IPS-15b (cell line): ENCODE measurements at regions not wholly inside any gene's neighbourhood (a gene's known extent, or its start where the extent isn't known, plus 50 kb on each side); places are given as distances from the start of the nearest gene placed in this dataset.

Source experiments
- H3K27me3 ChIP-seq: one replicate; pipeline ENCODE4 v1.6.1; 2013; ENCODE audit warnings: low read length; ENCODE audit not compliant: control insufficient read depth, insufficient read depth
- H3K36me3 ChIP-seq: one replicate; pipeline ENCODE4 v1.6.1; 2013; ENCODE audit warnings: low read length; ENCODE audit not compliant: control insufficient read depth, insufficient read depth
- H3K4me1 ChIP-seq: one replicate; pipeline ENCODE4 v1.6.1; 2013; ENCODE audit warnings: mild to moderate bottlenecking, low read length; ENCODE audit not compliant: control insufficient read depth, insufficient read depth
- H3K4me3 ChIP-seq: one replicate; pipeline ENCODE4 v1.5.1; 2013; ENCODE audit warnings: low read depth, low read length
- H3K9ac ChIP-seq: one replicate; pipeline ENCODE4 v1.6.1; 2013; ENCODE audit warnings: low read depth, mild to moderate bottlenecking, low read length
- H3K9me3 ChIP-seq: one replicate; pipeline ENCODE4 v1.6.1; 2013; ENCODE audit warnings: mild to moderate bottlenecking, low read length; ENCODE audit not compliant: control insufficient read depth, insufficient read depth

- H3K9ac ChIP-seq, result no peak overlapping the region
Measured at GRCh38 chr17:70916469-70916868, 747.1 kb downstream of the KCNJ2 start.

GRCh38 chr17:70919241-70919640, 749.9 kb downstream of the KCNJ2 start:
- Histone ChIP-seq H3K4me1 (no peaks in the 10 kb centered on the region), H3K4me3 (no peak overlapping the region), H3K9ac (no peak overlapping the region), H3K36me3 (no peaks in the 10 kb centered on the region), H3K27me3 (no peaks in the 10 kb centered on the region), H3K9me3 (peaks cover 9% of the 10 kb centered on the region)

More at GRCh38 chr17:70916469-70916868, 747.1 kb downstream of the KCNJ2 start:
- no peaks in the 10 kb centered on the region for H3K36me3 ChIP-seq
- H3K4me1 ChIP-seq, result no peaks in the 10 kb centered on the region
- peaks cover 9% of the 10 kb centered on the region for H3K9me3 ChIP-seq
- no peaks in the 10 kb centered on the region for H3K27me3 ChIP-seq
- no peak overlapping the region for H3K4me3 ChIP-seq

- Histone ChIP-seq H3K9ac (no peak overlapping the region), H3K9me3 (peaks cover 9% of the 10 kb centered on the region), H3K4me3 (no peak overlapping the region), H3K4me1 (no peaks in the 10 kb centered on the region), H3K36me3 (no peaks in the 10 kb centered on the region), H3K27me3 (no peaks in the 10 kb centered on the region)
Measured at GRCh38 chr17:70920416-70920815, 751.1 kb downstream of the KCNJ2 start.

GRCh38 chr17:70922268-70922667, 752.9 kb downstream of the KCNJ2 start:
- Histone ChIP-seq H3K4me1 (no peaks in the 10 kb centered on the region), H3K36me3 (no peaks in the 10 kb centered on the region), H3K9ac (no peak overlapping the region)

GRCh38 chr17:70924776-70925175, 755.4 kb downstream of the KCNJ2 start:
- H3K36me3 ChIP-seq, result no peaks in the 10 kb centered on the region
- H3K27me3 ChIP-seq, result no peaks in the 10 kb centered on the region
- no peaks in the 10 kb centered on the region for H3K9me3 ChIP-seq
- H3K4me3 ChIP-seq, result no peak overlapping the region
- H3K9ac ChIP-seq, result no peak overlapping the region
- H3K4me1 ChIP-seq, result no peaks in the 10 kb centered on the region

More at GRCh38 chr17:70922268-70922667, 752.9 kb downstream of the KCNJ2 start:
- Histone ChIP-seq H3K9me3 (peaks cover 4% of the 10 kb centered on the region), H3K27me3 (no peaks in the 10 kb centered on the region), H3K4me3 (no peak overlapping the region)

- no peaks in the 10 kb centered on the region for H3K27me3 ChIP-seq
- no peaks in the 10 kb centered on the region for H3K9me3 ChIP-seq
- no peak overlapping the region for H3K9ac ChIP-seq
- no peaks in the 10 kb centered on the region for H3K36me3 ChIP-seq
- H3K4me1 ChIP-seq, result no peaks in the 10 kb centered on the region
- H3K4me3 ChIP-seq, result no peak overlapping the region
Measured at GRCh38 chr17:70929226-70929625, 759.9 kb downstream of the KCNJ2 start.

- Histone ChIP-seq H3K27me3 (no peaks in the 10 kb centered on the region), H3K4me3 (no peak overlapping the region), H3K4me1 (peaks cover 7% of the 10 kb centered on the region), H3K9me3 (no peaks in the 10 kb centered on the region), H3K9ac (no peak overlapping the region), H3K36me3 (no peaks in the 10 kb centered on the region)
Measured at GRCh38 chr17:70934231-70934630, 764.9 kb downstream of the KCNJ2 start.

- H3K4me3 ChIP-seq, result no peak overlapping the region
- no peaks in the 10 kb centered on the region for H3K36me3 ChIP-seq
- no peak overlapping the region for H3K9ac ChIP-seq
- H3K27me3 ChIP-seq, result no peaks in the 10 kb centered on the region
- peaks cover 7% of the 10 kb centered on the region for H3K4me1 ChIP-seq
- H3K9me3 ChIP-seq, result no peaks in the 10 kb centered on the region
Measured at GRCh38 chr17:70934835-70935234, 765.5 kb downstream of the KCNJ2 start.

- H3K36me3 ChIP-seq, result no peaks in the 10 kb centered on the region
- H3K9me3 ChIP-seq, result no peaks in the 10 kb centered on the region
- no peak overlapping the region for H3K9ac ChIP-seq
- H3K27me3 ChIP-seq, result no peaks in the 10 kb centered on the region
- H3K4me1 ChIP-seq, result peaks cover 7% of the 10 kb centered on the region
- H3K4me3 ChIP-seq, result no peak overlapping the region
Measured at GRCh38 chr17:70936724-70937123, 767.4 kb downstream of the KCNJ2 start.

- Histone ChIP-seq H3K4me3 (no peak overlapping the region), H3K4me1 (peaks cover 7% of the 10 kb centered on the region), H3K27me3 (no peaks in the 10 kb centered on the region), H3K36me3 (no peaks in the 10 kb centered on the region), H3K9me3 (no peaks in the 10 kb centered on the region), H3K9ac (no peak overlapping the region)
Measured at GRCh38 chr17:70938336-70938735, 769.0 kb downstream of the KCNJ2 start.

GRCh38 chr17:70945386-70945785, 776.1 kb downstream of the KCNJ2 start:
- H3K9ac ChIP-seq, result no peak overlapping the region
- no peak overlapping the region for H3K4me3 ChIP-seq
- H3K9me3 ChIP-seq, result no peaks in the 10 kb centered on the region
- H3K4me1 ChIP-seq, result no peaks in the 10 kb centered on the region
- no peaks in the 10 kb centered on the region for H3K36me3 ChIP-seq
- H3K27me3 ChIP-seq, result no peaks in the 10 kb centered on the region

- Histone ChIP-seq H3K9me3 (no peaks in the 10 kb centered on the region), H3K36me3 (no peaks in the 10 kb centered on the region), H3K27me3 (no peaks in the 10 kb centered on the region), H3K9ac (no peak overlapping the region), H3K4me1 (no peaks in the 10 kb centered on the region), H3K4me3 (no peak overlapping the region)
Measured at GRCh38 chr17:70947215-70947614, 777.9 kb downstream of the KCNJ2 start.
